ENCODE measurements at regions not wholly inside any gene's neighbourhood (a gene's known extent, or its start where the extent isn't known, plus 50 kb on each side); places are given as distances from the start of the nearest gene placed in this dataset.

DNA sequence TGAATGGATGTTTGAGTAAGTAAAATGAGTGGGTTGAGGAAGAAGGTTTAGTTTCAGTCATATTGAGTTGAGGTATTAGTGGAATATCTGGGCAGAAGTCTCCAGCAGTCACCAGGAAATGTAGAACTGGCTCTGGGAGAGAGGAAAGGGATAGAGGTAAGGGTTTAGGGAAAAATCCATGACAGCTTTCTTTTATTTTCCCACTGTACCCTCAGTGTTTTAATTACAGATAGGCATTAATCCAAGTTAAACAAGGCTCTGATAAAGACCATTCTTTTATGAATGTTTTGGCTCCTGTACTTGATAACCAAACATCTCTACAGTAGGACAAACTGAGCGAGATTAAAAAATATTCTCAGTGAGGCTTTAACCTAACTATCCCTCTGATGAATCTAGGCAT is 318.4 kb upstream of the SYNCRIP start:
- TF ChIP-seq, protein P1, sequence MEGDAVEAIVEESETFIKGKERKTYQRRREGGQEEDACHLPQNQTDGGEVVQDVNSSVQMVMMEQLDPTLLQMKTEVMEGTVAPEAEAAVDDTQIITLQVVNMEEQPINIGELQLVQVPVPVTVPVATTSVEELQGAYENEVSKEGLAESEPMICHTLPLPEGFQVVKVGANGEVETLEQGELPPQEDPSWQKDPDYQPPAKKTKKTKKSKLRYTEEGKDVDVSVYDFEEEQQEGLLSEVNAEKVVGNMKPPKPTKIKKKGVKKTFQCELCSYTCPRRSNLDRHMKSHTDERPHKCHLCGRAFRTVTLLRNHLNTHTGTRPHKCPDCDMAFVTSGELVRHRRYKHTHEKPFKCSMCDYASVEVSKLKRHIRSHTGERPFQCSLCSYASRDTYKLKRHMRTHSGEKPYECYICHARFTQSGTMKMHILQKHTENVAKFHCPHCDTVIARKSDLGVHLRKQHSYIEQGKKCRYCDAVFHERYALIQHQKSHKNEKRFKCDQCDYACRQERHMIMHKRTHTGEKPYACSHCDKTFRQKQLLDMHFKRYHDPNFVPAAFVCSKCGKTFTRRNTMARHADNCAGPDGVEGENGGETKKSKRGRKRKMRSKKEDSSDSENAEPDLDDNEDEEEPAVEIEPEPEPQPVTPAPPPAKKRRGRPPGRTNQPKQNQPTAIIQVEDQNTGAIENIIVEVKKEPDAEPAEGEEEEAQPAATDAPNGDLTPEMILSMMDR (IDR thresholded peaks at IDR 0.05) = no peak
- TF ChIP-seq POLR2A (IDR thresholded peaks at IDR 0.05) (no peak), POLR2AphosphoS5 (IDR thresholded peaks at IDR 0.05) (no peak)
